SW 1271 (cell line): ENCODE measurements at regions not wholly inside any gene's neighbourhood (a gene's known extent, or its start where the extent isn't known, plus 50 kb on each side); places are given as distances from the start of the nearest gene placed in this dataset.
A peak's percentile ranks its signal among the peaks of the same experiment; 100 is the strongest.

Experiments
- DNase-seq, 2 experiments: peaks; one replicate each; lab custom pipeline; 2025; lab: John Stamatoyannopoulos, UW

DNA sequence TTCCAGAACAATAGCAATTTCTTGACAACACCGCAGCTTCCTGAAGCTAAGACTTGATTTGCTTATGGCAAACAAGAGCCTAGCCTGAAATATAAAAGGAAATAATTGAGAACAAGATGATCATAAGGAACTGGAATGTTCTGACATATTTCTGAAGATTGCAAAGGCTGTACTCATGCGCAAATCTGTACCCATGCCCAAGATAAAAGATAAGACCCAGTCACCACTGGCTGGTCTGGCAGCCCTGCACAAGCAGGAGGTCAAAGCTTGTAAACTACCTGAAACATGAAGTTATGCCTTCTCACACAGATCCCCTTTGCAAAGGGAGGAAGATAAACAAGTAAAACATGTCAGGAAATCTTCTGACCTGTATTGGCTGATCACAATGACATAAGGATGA, 160.8 kb upstream of the GYPC start:
- no peak for DNase-seq

- DNase-seq, result no peak
Observed at GRCh38 chr2:126496493-126496892, 159.5 kb upstream of the GYPC start.

- DNase-seq, result no peak
Observed at GRCh38 chr2:126503476-126503875, 152.5 kb upstream of the GYPC start.

DNA sequence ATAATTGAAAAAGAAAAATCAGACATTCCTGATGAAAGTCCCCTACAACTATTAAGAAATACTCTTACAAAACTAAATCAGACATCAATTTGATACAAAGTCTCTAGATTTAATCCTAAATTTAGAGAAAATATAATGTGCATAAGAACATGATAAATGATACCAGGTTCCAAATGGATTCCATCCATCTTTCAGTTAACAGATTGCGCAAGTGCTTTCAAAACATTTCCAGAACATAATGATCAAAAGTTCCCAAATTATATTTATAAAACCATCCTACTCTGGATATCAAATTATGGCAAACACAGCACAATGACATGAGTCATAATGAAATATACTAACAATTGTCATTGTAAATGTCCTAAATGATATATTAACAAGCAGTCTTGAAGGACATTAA, 151.0 kb upstream of the GYPC start:
- DNase-seq, result no peak

DNA sequence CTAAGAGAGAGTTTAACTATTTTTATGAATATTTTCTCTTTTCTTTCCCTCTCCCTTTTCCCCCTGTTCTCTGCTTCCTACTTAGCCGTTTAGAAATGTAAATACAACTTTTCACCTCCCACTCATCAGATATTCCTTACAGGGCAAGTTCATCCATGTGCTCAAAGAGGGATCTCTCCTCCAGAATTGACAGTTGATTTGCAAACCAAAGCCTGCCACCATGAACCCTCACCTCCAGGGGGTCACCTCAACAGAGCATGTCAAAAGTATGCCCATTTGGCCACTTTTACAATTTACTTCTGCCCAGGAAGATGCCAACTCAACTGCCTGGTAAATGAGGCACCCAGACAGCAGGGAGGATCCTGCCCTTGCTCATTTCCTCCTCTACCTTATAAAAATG, 149.2 kb upstream of the GYPC start:
- DNase-seq, result no peak

DNA sequence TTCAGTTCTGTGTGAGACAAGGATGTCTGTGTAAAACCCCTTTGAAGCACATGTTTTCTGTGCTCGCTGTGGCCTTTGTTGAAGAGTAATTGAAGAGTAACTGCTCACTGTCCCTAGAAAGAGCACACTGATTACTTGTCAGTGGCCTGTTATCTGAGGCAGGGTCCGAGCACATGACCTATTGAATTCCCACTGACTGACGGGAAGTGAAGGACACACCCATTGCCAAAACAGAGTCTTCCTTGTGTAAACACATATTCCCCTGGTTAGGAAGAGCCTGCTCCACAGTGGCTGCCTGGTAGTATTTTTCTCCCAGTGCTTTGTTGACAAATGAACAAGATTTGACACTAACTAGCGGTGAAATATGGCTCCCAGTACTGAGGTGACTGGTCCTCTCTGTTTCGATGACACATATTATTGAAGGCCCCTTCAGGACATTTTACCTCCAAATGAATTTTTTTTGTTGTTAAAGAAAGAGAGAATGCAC, 148.5 kb upstream of the GYPC start:
- no peak for DNase-seq

DNA sequence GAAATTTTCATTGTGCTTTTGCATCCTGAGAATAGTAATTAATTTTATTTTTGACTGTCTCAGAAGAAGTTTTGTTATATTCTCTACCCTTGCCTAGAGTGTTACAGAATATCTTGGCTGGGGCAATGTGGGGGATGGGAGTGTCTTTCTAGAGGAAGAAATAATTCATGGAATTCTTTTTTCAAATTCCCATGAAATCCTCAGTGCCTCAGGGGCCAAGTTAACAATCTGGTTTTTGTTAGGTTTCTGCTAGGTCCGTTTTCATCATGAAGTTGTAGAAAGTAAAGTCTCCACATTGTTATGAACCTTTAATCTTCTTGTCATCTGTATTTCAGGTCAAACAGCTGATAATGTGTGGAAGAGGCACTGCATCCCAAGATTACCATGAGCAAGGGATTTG, 145.6 kb upstream of the GYPC start:
- DNase-seq, result no peak

DNA sequence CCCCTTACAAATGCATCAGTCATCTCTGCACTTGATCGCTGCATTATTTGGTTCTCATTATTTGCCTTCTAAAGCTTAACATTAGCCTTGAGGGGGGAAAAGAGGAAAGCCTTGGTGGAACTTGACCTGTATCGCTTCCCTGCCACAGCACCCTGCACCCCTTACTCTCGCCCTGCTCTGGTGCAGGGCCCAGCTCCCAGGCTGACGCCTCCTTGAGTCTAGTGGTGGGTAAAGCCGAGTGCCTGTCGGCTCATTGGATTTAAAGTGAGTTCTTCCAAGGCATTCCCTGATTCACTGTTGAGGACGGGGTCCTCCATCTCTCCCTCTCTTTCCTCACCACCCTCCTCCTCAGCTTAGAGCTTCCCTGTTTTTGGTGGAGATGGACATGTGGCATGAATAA, 145.0 kb upstream of the GYPC start:
- no peak for DNase-seq

GRCh38 chr2:126512026-126512425, 143.9 kb upstream of the GYPC start:
- no peak for DNase-seq

DNA sequence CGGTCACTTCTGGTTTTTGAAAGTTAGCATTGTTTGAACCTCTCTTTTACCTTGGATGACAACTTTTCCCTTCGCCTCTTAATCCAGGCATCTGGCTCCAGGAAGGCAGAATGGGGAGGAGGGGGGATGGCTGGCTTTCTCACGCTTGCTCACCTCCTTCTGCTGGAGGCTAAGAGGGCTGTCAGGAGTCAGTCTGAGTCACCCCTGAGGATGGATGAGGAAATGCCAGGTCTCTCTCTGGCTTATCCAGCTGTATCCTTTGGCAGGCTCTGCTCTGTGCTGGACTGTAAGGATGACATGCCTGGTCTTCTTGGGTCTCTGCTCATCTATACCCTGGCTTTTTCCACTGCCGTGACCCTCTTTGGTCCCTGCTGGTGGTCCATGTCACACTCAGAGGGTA, 142.9 kb upstream of the GYPC start:
- DNase-seq, result no peak

DNA sequence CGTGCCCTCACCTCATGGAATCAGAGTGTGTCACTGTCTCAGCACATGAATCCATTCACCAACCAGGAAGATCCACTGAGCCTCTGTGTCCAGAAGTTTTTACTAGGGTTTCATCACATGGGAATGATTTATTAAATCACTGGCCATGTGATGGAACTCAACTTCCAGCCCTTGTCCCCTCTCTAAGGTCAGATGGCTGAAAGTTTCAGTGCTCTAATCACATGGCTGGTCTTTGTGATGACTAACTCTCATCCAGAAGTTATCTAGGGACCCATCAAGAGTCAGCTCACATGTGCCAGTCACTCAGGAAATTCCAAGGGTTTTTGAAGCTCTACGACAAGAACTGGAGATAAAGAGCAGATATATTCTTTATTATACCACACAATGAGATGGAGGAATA, 140.5 kb upstream of the GYPC start:
- no peak for DNase-seq

- DNase-seq, result no peak
Observed at GRCh38 chr2:126518196-126518595, 137.8 kb upstream of the GYPC start.

GRCh38 chr2:126527836-126528490, 128.0 kb upstream of the GYPC start:
- peak; percentile 6 to 36 for DNase-seq

- no peak for DNase-seq
Observed at GRCh38 chr2:126531029-126531428, 124.9 kb upstream of the GYPC start.

GRCh38 chr2:126534478-126534877, 121.5 kb upstream of the GYPC start:
- no peak for DNase-seq

DNA sequence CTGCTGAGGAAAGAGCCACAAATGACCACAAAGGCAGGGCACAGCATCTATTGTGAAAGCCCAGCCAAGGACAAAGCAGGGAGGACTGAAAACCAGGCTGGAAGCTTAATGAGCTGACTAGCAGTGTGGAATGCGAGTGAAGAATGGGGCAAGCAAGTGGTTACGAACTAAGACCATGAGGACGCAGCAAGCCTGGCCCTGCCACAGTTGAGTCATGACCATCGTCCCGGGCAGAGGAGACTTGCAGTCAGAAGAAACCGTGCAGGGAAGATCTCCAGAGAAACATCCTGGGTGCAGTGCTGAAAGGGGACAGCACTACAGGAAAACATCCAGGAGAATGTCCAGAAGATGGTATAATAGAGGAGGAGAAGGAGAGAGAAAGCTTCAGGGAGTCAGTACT, 120.5 kb upstream of the GYPC start:
- DNase-seq, result no peak

- DNase-seq, result no peak
Observed at GRCh38 chr2:126536605-126537200, 119.3 kb upstream of the GYPC start.

DNA sequence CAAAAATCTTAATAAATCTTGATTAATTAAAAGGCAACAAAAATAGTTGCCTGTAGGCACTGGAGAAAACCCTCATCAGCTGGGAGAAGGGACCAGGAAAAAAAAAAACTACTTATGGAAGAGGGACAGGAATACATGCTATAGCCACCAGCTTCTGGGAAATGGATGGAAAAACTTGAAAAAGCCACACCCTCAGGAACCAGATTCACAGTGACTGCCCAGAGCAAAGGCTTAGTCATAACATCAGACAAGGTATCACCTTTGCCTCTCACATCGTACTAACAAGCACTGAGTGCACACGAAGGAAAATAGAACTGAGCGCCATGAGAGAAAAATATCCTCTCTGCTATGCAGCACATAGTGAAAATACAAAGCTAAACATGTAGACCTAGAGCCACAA, 116.9 kb upstream of the GYPC start:
- no peak for DNase-seq

DNA sequence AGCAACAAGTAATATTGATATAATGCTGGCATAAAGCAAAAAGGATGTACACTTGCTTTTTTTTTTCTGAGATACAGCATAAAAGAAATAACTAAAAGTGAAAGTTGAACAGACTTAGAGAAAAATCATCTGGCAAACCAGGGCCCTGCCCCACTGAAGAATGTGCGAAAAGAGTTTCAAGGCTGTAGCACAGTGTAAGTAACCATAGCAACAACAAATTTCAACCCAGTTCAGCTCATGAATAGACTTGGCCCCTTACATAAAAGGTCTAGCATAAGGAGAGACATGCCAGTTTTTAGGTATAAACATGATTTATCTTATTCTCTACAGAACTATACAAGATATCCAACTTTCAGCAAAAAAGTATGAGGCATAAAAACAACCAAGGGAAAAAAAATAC, 113.7 kb upstream of the GYPC start:
- no peak for DNase-seq

DNA sequence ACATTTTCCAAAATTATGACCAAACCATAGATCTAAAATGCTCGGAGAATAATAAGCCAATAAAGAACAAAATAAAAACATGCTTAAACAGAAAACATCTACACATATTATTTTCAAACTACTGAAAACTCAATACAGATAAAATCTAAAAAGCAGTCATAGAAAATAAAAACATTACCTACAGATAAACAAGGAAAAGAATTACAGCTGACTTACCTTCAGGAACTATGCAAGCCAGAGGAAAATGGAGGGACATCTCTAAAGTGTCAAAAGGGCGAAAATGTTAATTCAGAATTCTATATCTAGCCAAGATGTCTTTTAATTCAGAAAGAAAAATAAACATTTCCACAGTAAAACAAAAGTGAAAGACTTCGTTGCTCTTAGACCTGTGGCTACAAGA, 112.9 kb upstream of the GYPC start:
- DNase-seq, result peak in 1 of 2 experiments; percentile 1

- DNase-seq, result no peak
Observed at GRCh38 chr2:126558029-126558428, 97.9 kb upstream of the GYPC start.

GRCh38 chr2:126568734-126569133, 87.2 kb upstream of the GYPC start:
- no peak for DNase-seq

- DNase-seq, result no peak
Observed at GRCh38 chr2:126571403-126571802, 84.6 kb upstream of the GYPC start.

GRCh38 chr2:126575631-126576030, 80.3 kb upstream of the GYPC start:
- DNase-seq, result no peak
